Mucosa of gallbladder (tissue), 1 donor: ENCODE measurements at regions not wholly inside any gene's neighbourhood (a gene's known extent, or its start where the extent isn't known, plus 50 kb on each side); places are given as distances from the start of the nearest gene placed in this dataset.

ENCODE experiments used
- DNase-seq: peaks from one replicate; pipeline ENCODE4 v3.0.0-alpha.2; 2020; ENCODE audit warnings: low spot score
- donor health status: DM: no; HTN: no; CAD: no.

DNA sequence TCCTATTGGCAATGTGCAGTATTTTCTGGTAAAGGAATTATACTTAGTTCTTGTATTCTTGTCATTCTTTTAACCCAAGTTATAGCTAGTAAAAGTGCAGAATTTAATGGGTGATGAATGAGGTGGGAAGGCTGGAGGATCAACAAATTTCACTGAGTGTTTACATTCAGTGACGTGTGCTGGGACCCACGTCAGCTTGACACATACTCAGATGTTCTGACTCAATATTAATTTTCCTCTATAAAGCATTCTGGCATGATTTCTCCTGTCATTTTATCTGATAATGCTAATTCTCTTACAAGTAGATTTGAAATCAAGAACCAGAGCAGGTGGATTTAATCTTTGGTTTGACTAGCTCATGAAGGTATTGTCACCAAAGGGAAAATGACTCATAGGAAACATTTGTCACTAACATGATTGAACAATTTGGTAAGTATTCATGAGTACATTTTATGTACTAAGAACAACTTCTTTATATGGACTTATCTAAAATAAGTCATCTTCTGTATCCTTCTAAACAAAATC, 71.0 kb upstream of the SYNPR start:
- DNase-seq: no peak

DNA sequence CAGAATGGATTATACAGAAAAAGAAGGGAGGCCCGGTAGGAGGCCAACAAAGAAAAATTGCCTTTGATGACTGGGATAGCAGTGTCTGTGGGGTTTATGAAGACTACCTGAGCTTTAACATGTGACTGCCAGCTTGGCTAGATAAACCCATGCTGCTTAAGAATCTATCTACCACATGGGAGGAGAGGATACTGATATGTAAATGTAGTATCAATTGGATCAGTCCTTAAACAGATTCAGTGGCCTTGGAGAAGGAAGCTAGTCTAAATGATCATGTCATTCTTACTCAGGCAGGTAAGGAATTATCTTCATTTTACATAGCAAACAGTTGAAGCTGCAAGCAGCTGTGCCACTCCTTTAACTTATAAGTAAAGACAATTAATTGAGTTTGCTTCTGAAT, 50.0 kb upstream of the SYNPR start:
- no peak for DNase-seq
